Hematopoietic multipotent progenitor cell treated with erythropoietin and hydrocortisone succinate and interleukin-3 and kit ligand, for 6 days (in vitro differentiated cells): ENCODE measurements at regions not wholly inside any gene's neighbourhood (a gene's known extent, or its start where the extent isn't known, plus 50 kb on each side); places are given as distances from the start of the nearest gene placed in this dataset.

ENCODE experiments used
- DNase-seq: peaks from one replicate; pipeline ENCODE4 v3.0.0-alpha.2; 2015

DNA sequence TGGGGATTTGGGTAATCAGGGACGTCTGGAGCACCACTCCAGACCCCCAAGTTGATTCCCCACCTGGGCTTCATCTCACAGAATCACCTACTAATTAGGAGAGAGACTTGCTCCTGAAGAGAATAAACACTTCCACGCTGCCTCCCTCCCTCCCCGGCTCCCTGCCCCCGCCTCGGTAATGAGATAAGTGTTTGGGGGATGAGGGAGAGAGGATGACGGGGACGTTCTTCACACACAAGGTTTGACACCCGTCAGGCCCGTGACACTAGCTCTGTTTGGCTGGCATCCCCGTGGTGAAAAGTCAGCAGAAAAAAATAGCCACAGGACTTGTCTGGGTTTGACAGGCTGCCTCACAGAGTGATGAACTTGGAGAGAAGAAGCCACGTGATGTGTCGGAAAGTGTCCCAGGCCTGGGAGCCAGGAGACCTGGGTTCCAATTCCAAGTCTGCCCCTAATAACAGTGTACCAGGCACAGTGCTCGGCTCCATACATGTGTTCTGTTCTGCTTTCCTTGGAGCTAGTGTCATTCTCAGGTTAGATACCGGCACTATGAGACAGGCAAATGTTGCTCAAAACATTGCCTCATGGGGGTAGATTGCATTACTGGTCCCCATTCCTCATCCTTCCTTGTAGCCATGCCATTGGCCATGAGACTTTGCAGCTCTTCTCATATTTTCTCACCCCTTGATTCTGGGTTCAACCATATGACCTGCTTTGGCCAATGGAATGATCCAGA, 578.0 kb downstream of the BCOR start:
- DNase-seq, result no peak

DNA sequence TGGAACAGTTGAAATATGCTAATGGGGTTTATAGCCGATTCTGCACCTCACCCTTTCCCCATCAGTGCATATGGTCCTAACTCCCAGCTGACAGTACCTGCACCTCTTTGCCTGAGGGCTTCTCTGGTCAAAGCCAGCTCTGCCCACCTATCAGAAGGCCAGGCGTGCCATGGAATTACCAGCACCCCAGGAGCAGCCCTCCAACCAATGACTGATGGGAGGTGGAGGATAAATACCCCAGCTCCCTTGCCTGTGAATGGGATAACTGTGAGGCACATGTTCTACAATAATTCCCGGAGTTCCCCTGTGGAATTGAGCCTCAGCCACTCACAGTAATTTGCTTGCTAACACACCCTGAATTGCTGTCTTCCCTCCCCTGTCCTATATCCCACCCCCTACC, 572.0 kb downstream of the BCOR start:
- DNase-seq, result no peak

DNA sequence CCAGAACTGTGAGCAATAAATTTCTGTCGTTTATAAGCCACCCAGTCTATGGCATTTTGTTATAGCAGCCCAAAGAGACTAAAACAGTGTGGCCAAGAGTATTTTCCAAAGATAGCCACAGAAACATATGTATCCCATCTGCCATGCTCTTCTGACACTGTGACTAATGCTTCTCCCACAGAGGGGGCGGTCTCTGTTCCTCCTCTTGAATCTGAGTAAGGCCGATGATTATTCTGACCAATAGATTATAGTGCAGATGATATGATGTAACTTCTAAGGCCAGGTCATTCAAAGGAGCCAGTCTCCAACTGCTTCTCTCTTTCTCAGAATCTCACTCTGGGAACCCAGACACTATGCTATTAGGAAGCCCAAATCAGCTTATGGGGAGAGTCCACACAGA, 570.7 kb downstream of the BCOR start:
- DNase-seq, result no peak

DNA sequence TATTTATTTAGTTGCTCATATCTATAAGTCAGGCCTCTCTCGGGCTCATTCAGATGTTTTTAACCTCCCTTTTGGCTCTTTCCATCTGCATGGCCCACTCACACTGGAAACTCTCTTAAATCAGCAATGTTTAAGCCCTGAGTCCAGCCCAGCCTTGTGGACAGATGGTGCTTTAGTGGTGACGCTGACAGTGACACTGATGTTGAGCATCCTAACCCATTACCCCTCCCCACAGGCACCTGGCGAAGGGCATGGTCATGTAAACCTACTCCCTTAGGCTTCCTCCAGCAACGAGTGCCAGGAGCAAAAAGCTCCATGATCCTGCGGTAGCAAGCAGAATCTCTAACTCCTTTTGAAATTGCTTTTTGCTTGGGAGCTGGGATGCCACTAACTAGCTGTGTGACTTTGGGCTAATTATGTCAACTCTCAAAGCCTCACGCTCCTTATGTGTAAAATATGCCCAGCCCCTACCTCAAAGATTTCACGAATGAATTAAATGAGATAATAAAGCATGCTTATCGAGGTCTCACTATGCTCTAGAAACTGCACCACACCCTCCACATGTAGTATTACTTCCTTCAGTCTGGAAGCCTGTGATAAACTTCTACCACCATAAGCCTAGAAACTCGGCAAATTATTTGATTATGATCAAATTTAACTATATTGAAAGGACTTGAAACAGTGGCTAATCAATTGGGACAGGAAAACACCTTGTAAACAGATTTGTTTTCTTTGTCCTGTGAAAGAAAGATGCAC, 569.4 kb downstream of the BCOR start:
- DNase-seq, result peak; percentile 76

DNA sequence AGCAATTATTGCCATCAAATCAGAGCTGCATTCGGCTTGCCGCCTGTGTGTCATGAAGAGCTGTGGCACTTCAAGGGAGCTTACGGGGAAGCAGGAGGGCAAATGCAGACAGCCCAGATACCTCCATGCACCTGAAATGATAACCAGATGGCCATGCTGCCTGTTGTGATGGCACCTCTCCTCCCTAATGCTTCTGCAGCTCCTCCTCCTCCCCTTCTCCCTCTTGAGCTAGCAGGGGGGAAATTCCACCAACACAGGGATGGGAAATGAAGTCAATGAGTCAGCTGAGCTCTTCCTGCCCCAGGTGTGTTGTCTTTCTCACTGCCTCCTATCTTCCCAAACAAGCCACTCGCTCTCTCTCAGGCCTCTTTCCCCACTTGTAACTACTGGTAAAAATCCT, 565.0 kb downstream of the BCOR start:
- no peak for DNase-seq

DNA sequence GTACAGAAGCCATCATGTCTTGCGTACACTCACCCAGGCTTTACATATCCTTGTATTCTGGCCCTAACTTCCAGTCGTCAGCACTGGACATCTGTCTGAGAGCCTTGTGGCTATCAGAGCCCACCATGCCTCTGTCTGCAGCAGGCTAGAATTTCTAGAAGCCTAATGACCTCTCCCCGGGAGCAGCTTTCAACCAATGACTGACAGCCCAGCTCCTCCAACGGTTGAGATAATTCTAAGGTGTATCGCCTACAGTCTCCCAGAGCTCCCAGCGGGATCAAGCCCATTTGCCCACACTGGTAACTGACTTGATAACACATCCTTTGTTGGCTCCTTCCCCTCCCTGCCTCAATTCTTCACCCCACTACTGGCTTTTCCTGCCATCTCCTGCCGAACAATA, 562.8 kb downstream of the BCOR start:
- no peak for DNase-seq

DNA sequence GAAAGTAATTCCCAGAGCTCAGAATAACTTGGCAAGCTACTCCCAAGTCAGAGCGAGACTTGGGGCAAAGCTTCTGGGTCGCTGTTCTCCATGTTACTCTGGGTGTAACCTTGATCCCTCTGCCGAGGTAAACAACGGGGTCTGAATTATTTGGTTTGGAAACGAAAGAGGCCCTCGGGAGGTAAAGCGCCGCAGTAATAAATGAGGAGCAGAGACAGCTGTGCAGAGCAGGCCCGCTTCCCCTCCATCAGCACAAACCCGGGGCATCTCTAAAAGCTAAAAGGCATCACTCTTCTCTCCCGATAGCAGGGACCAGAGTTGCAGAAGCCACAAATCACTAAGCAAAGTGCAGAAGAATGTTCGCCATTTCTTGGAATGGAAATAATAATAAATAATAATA, 561.5 kb downstream of the BCOR start:
- DNase-seq, result no peak

DNA sequence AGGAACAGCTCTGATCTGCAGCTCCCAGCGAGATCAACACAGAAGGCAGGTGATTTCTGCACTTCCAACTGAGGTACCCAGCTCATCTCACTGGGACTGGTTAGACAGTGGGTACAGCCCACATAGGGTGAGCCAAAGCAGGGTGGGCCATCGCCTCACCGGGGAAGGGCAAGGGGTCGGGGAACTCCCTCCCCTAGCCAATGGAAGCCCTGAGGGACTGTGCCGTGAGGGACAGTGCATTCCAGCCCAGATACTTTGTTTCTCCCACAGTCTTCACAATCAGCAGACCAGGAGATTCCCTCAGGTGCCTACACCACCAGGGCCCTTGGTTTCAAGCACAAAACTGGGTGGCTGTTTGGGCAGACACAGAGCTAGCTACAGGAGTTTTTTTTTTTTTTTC, 555.9 kb downstream of the BCOR start:
- no peak for DNase-seq

DNA sequence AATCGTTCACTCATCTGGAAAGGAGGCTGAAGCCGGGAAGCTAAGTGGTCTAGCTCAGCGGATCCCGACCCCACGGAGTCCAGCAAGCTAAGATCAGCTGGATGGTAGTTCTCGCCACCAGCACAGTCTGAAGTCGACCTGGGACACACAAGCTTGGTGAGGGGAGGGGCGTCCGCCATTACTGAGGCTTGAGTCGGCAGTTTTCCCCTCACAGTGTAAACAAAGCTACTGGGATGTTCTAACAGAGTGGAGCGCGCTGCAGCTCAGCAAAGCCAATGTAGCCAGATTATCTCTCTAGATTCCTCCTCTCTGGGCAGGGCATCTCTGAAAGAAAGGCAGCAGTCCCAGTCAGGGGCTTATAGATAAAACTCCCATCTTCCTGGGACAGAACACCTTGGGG, 555.4 kb downstream of the BCOR start:
- no peak for DNase-seq

DNA sequence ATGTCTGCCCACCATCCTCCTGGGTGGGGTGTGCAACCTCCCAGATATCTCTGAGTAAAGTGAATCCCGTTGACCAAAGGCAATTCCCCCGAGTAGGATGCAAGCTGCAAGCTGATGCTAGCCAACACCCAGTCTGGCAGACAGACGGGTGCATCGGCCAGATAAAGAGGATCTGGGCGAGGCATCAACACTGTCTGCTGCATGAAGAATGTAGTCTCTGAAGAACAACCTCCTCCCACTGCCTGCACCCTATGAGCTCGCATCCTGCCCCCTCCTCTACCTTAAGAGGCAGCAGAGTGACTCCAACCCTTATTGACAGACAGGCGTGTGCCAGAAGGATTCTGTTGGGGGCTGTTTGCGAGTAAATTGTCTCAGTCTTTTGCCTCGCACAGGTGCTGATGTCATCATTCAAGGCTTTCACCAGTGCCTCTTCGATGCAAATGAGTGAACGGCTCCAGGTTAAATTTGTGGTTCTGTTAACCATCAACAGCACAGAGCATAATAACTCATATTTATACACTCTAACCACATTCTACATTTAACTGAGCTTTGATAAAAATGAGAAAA, 546.9 kb downstream of the BCOR start:
- peak; percentile 85 for DNase-seq

DNA sequence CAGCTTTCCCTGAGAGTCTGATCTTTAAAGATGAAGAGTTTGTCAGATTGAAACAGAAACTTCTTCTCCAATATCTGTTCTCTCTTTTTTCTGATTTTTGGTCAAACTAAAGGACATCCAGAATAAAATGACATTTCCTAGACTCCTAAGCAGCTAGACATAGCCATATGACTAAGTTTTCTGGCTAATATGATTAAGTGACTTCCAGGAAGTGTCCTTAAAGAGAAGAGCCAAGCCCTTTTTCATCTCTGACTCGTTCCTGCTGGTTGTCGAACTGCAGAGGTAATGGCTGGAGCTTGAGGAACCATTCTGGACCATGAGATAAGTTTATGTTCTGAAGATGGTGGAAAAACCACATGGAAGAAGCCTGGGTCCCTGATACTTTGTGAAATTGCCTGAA, 546.0 kb downstream of the BCOR start:
- DNase-seq, result peak; percentile 43

DNA sequence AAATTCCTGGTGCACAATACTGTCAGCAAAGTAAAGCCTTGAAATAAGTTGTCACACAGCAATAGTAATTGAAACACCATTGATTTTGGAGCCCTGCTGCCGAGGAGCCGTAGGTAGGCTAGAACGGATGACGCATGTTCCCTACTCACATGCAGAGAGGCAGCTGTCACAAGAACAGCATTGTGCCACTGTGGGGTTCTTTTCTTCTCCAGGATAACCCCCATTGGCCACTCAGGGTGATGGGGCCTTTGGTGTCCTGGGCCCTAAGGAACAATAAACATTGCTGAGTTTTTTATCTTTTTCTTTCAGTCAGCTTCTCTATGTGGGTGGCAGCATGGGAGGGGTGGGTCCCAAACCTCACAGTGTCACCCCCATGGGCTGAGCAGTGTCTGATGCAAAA, 542.3 kb downstream of the BCOR start:
- no peak for DNase-seq

DNA sequence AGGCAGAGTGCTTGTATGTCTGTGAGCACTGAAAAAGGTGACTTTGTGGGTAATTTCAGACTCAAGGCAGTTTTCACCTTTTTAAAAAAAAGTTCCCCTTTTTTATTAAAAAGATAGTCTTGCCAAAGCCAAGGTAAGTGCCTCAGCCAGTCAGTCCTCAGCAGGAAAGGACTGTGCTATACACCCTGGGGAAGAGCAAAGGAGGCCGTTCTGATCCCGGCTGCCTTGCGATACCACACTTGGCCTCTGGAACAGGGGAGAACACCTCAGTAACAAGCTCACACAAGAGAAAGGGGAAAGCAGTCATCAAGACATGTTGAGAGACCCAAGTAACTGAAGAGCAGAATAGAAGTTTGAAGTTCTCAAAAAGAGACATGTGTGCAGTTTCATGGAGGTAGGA, 541.7 kb downstream of the BCOR start:
- DNase-seq, result peak; percentile 6

DNA sequence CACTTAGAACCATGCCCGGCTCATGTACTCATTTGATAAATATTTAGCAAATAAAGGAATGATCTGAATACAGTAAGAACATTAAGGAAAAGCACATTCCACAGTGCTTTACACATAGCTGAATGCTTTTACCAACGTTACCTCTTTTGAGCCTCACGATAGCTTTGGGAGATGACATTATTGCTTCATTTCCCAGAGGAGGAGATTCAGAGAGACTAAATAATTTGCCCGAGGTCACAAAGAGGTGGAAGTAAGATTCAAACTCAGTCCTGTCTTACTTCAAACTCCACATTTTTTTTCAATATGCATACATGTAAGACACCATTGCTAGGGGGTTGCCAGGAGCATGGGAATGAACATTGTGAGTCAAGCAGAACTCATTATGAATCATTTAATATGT, 538.5 kb downstream of the BCOR start:
- DNase-seq, result no peak

DNA sequence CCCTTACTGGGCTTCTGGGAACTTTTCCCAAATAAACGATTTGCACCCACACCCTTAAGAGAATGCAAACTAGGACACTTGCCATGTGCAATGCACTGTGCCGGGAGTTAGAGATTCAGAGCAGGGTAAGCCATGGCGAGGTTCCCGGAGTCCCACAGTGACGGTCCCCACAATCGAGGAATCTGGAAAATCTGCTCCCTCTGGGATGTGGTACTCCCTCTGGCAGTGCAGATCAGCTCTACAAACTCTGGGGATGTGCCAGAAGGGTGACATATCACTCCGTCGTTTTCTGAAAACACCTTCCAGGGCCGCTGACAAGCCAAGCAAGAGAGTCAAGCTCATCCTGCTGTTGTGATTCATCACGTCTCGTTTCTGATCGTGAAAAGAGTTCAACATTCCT, 537.5 kb downstream of the BCOR start:
- no peak for DNase-seq

DNA sequence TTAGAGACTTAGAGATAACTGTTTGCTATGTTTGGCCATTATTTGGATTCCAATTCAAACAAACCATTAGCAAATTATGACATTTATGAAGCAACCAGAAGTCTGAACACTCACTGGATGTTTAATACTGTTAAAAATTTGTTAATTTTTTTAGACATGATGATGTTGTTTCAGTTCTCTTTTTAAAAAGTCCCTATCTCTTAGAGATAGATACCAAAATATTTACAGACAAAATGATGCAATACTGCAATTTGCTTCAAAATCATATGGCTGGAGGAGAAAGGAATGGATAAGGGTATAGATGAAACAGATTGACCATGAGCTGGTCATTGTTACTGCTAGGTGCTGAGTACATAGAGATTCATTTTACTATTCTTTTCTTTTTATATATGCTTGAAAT, 534.6 kb downstream of the BCOR start:
- no peak for DNase-seq

DNA sequence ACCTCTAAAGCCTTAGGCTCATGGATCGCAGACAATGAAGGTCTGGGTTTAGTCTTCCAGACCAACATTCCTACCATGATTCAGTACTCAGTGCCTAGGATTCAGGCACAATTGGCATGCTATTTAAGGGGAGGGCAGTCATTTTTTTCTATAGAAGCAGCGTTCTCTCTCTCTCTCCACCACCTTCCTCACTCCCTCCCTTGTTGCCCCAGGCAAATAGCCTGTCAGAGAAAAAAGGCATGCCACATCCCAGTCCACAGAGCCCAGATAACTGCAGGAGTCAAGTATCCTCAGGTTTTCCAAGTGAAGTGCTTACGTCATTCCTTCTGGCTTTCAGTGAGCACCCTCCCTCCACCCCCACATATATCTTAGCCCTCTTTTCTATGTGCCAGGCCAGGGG, 533.0 kb downstream of the BCOR start:
- no peak for DNase-seq

DNA sequence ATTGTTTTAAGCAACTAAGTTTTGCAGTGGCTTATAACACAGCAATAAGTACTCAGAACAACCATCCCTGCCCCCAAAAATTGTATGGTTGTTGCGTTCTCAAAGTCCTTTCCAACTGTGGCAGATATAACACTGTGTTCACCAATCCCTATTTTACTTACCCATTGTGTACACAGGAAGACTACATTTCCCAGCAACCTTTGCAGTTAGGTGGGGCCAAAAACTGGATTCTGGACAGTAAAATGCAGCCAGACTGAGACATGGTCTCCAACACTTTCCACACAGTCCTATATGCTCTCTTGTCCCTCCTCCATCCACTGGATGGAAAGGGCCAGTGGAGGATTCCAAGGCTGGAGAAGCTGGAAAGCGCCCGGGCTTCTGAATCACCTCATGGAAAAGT, 523.6 kb downstream of the BCOR start:
- no peak for DNase-seq

DNA sequence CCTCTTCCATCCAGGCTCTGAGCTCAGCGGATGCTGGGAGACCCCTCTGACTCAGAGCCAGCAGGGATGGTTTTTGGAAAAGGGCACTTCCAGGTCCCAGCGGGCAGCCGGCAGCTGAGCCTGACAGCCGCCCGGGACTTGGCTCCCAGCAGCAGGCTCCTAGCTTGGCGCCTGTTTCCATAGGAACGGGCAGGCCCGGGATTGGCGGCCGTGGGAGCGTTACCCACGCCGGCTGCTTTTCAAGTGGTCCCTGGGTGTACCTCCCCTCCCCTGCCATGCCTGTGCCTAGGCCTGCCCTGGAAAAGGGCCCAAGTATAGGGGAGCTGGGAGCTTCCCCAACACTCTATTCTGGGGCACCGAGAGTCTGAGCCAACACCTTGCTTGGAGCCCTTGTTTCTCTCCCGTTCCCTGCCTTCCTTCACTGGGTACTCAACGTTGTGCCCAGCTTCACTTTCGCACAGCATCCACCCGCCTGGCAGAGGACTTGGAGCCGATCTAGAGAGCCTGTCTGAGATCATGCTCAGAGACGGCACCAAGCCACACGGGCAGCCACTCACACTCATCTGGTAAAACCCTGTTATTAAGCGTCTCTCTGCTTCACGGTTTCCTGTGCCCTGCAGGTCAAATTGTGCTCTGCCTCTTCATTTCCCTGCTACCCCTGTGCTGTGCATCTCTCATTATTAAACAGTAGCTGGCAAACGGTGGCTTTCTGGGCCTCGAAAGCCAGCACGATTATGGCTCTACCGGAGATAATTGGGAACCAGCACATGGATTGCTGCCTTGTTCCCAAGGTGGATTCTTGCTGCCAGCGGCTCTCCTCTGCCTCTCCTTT, 521.5 kb downstream of the BCOR start:
- no peak for DNase-seq

DNA sequence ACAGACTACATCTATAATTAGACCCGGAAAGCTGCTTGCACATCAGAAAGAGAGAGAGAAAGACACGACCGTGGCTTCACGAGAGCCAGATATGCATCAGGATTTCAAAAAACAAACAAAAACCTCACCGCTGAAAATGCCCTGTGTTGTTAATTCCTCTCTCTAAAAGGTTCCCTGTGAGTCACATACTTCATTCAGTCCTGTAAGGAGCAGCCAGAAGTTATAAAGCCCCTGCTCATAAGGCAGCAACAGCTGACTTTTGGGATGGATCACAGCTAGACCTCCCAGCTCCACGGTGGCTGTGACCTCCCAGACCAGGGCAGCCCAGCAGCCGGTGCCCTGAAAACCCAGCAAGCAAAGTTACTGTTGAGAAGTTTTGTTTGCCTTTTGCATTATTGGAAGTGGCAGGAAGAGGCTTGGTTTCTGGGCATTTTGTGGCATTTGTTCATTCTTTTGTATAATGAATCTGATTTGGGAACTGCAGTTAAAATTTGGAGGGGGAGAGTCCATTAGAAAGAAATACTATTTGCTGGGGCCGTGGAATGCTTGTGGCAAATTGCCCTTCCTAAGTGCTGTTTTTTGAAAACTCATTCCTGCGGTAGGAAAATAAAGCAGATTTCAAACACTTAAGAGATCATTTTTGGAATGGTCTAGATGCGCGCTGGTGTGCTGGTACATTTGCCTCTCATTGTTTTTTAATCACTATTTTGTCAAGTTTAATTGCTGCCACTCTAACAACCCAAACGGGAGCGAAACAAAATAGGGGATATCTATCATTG, 520.4 kb downstream of the BCOR start:
- DNase-seq, result no peak

DNA sequence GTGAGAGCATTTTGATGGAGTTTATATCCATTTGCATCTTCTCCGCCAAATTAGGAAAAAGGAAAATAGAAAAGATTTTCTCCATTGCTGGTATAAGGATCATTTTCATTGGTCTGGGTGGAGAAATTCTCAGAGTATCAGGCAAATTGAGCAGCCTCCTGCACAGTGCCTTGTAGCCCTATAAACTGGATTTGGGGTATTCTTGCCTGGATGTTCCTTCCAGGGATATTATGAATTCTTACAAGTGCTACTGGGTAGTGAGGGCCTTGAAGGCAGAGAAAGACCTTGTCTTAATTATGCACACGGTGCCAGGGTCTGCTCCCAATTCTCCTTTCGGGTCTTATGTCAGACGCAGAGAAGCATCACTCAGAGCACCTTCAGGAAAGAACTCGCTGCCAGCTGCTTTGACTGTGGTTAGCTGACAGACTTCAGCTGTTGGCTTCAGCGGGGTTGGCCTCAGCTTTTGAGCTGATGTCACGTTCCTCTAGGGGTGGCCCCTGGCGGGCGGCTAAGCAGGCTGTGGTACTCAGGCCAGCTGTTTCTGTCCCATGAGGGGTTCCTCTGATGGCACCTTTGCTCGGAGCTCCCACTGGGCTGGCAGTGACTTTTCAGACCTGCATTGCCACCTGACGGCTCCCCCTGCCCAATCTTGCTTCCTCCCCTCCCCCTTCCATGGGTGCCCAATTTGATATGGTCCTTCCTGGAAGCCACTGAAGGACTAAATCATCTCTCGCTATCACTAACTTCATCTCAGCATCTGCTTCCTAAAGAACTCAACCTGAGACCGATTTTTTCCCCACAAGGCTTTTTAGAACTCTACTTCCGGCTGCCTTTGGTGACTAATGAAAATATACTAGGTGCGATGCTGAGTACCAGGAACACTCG, 519.5 kb downstream of the BCOR start:
- DNase-seq, result peak; percentile 22

DNA sequence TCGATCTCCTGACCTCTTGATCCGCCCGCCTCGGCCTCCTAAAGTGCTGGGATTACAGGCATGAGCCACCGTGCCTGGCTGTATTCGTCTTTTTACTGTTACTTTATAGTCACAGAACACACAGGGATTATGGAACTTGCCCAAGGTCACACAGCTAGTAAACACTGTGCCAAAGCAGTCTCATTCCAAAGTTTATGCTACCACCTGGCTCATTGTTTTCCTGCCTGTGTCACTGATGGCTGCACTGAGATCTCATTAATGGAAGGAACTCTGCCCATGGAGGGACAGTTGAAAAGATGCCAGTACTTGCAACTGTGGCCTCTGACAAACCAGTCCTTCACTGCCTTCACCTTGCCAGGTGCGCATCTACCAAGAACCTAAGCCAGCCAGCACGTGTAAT, 517.7 kb downstream of the BCOR start:
- DNase-seq, result no peak
